GM23248 (cell line): ENCODE measurements at regions not wholly inside any gene's neighbourhood (a gene's known extent, or its start where the extent isn't known, plus 50 kb on each side); places are given as distances from the start of the nearest gene placed in this dataset.

Experiments
- EZH2 ChIP-seq: fragments of 200-600 bp; sonication (generic); IDR thresholded peaks from 2 replicates; pipeline ENCODE4 v1.6.1; 2018; ENCODE audit warnings: antibody characterized with exemption, mild to moderate bottlenecking; ENCODE audit not compliant: insufficient read depth, poor library complexity, severe bottlenecking
- EZH2phosphoT487 ChIP-seq: fragments of 200-600 bp; sonication (generic); IDR thresholded peaks from 2 replicates; pipeline ENCODE4 v1.6.1; 2018; ENCODE audit warnings: antibody characterized with exemption, moderate library complexity, mild to moderate bottlenecking, low read depth; ENCODE audit not compliant: insufficient read depth

DNA sequence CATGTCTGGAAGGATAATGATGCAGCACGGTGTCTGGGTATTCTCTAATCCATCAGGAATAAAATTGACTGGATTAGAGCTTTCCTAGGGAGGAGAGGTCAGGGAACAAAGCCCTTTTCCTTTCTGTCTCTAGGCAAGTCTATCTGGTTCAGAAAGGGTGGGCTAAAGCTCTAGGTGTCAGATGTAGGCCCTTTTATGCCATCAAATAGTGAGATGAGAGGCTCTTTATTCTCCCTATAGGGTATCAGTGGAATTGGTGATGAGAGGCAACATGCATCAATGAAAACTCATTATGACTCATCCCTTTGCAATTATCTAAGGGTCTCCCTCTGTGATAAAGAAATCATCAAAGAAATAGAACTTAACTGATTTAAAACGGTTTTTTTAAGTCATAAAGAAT lies 328.0 kb upstream of the CRIM1 start:
- TF ChIP-seq EZH2phosphoT487 (no peak), EZH2 (no peak)
